Suprapubic skin (tissue), 4 donors: ENCODE measurements at regions not wholly inside any gene's neighbourhood (a gene's known extent, or its start where the extent isn't known, plus 50 kb on each side); places are given as distances from the start of the nearest gene placed in this dataset.
"Not testable (repeated sequence)": the region's sequence is repeated elsewhere in the genome, so short reads cannot be mapped to it uniquely, and the experiment has no call there.

Experiments used
- DNase-seq, 2 donors: peaks; one replicate each; pipeline ENCODE4 v3.0.0-alpha.2; 2019; ENCODE audit warnings: low spot score in 2 of 2
- H3K27ac ChIP-seq: fragments of 200-600 bp; sonication (generic); one replicate; pipeline ENCODE4 v1.5.1; 2019
- H3K27me3 ChIP-seq: fragments of 200-600 bp; sonication (generic); one replicate; pipeline ENCODE4 v1.5.1; 2019
- H3K36me3 ChIP-seq: fragments of 200-600 bp; sonication (generic); one replicate; pipeline ENCODE4 v1.5.1; 2019
- H3K4me1 ChIP-seq: fragments of 200-600 bp; sonication (generic); one replicate; pipeline ENCODE4 v1.5.1; 2019
- H3K4me3 ChIP-seq: fragments of 200-600 bp; sonication (generic); one replicate; pipeline ENCODE4 v1.5.1; 2019; ENCODE audit warnings: mild to moderate bottlenecking
- H3K9me3 ChIP-seq: fragments of 200-600 bp; sonication (generic); one replicate; pipeline ENCODE4 v1.5.1; 2019
- CTCF ChIP-seq, 2 donors: fragments of 200-600 bp in 1 of 2; fragments of 450-650 bp in 1 of 2; sonication (generic) in 1 of 2; IDR thresholded peaks; one replicate each; pipeline ENCODE4 v1.5.1; 2016 to 2019; ENCODE audit warnings: antibody characterized with exemption in 2 of 2, mild to moderate bottlenecking in 1 of 2, moderate library complexity in 1 of 2
- EP300 ChIP-seq: sonication (generic); formaldehyde crosslinking; IDR thresholded peaks from one replicate; pipeline ENCODE4 v1.6.1; 2017; ENCODE audit warnings: antibody characterized with exemption
- POLR2A ChIP-seq, 2 donors: fragments of 450-650 bp; IDR thresholded peaks; one replicate each; pipeline ENCODE4 v1.6.1; 2017; ENCODE audit warnings: antibody characterized with exemption in 2 of 2, mild to moderate bottlenecking in 2 of 2, moderate library complexity in 2 of 2
- POLR2AphosphoS5 ChIP-seq, 3 donors: sonication (generic); formaldehyde crosslinking; IDR thresholded peaks; one replicate each; pipeline ENCODE4 v1.6.1; 2017; ENCODE audit warnings: antibody characterized with exemption in 3 of 3
- WGBS: methylation state at CpG from one replicate; pipeline ENCODE4 v1.1.5; 2018; 5-methylcytosine and 5-hydroxymethylcytosine counted together

- 59% methylated on average over 3 of the region's 4 CpGs for WGBS
- DNase-seq = no peak
Observed at GRCh38 chr6:48389146-48390043, 278.4 kb upstream of the PTCHD4 start.

GRCh38 chr6:48388044-48388443 is 277.0 kb upstream of the PTCHD4 start:
- no peak overlapping the region for H3K27ac ChIP-seq
- 97% methylated on average over 2 of the region's 2 CpGs for whole genome bisulfite sequencing

More at GRCh38 chr6:48389146-48390043, 278.4 kb upstream of the PTCHD4 start:
- peaks cover 6% of the 10 kb centered on the region for H3K9me3 ChIP-seq
- H3K27me3 ChIP-seq = no peaks in the 10 kb centered on the region
- TF ChIP-seq CTCF (IDR thresholded peaks at IDR 0.05) = no peak
- H3K36me3 ChIP-seq = no peaks in the 10 kb centered on the region
- no peak overlapping the region for H3K27ac ChIP-seq
- H3K4me1 ChIP-seq = no peaks in the 10 kb centered on the region
- H3K4me3 ChIP-seq = no peak overlapping the region

GRCh38 chr6:48378884-48379407 is 267.9 kb upstream of the PTCHD4 start:
- no peaks in the 10 kb centered on the region for H3K36me3 ChIP-seq
- H3K27me3 ChIP-seq = no peaks in the 10 kb centered on the region
- no peaks in the 10 kb centered on the region for H3K4me1 ChIP-seq
- H3K27ac ChIP-seq = no peak overlapping the region
- DNase-seq = no peak
- no peak overlapping the region for H3K4me3 ChIP-seq
- TF ChIP-seq EP300 (no peak), CTCF (IDR thresholded peaks at IDR 0.05) (no peak), POLR2AphosphoS5 (IDR thresholded peaks at IDR 0.05) (no peak), POLR2A (IDR thresholded peaks at IDR 0.05) (no peak)
- H3K9me3 ChIP-seq = no peaks in the 10 kb centered on the region

More at GRCh38 chr6:48388044-48388443, 277.0 kb upstream of the PTCHD4 start:
- no peaks in the 10 kb centered on the region for H3K27me3 ChIP-seq
- H3K36me3 ChIP-seq = no peaks in the 10 kb centered on the region
- peaks cover 6% of the 10 kb centered on the region for H3K9me3 ChIP-seq
- no peak for DNase-seq
- H3K4me1 ChIP-seq = no peaks in the 10 kb centered on the region
- H3K4me3 ChIP-seq = no peak overlapping the region
- TF ChIP-seq POLR2A (IDR thresholded peaks at IDR 0.05) (no peak), POLR2AphosphoS5 (IDR thresholded peaks at IDR 0.05) (no peak), CTCF (IDR thresholded peaks at IDR 0.05) (no peak), EP300 (no peak)

GRCh38 chr6:48377115-48377514 is 266.1 kb upstream of the PTCHD4 start:
- no peak for TF ChIP-seq POLR2AphosphoS5 (IDR thresholded peaks at IDR 0.05)
- no peak for TF ChIP-seq POLR2A (IDR thresholded peaks at IDR 0.05)
- H3K9me3 ChIP-seq = no peaks in the 10 kb centered on the region
- WGBS = 82% methylated on average over 3 of the region's 3 CpGs
- no peaks in the 10 kb centered on the region for H3K36me3 ChIP-seq
- H3K4me3 ChIP-seq = no peak overlapping the region
- H3K27me3 ChIP-seq = no peaks in the 10 kb centered on the region
- no peaks in the 10 kb centered on the region for H3K4me1 ChIP-seq
- no peak overlapping the region for H3K27ac ChIP-seq
- no peak for DNase-seq

GRCh38 chr6:48371226-48371625 is 260.2 kb upstream of the PTCHD4 start:
- peak in 1 of 2 donors; percentile 76 for DNase-seq
- not testable (repeated sequence) for H3K36me3 ChIP-seq, H3K4me3 ChIP-seq, H3K27me3 ChIP-seq, H3K27ac ChIP-seq, H3K4me1 ChIP-seq, H3K9me3 ChIP-seq
- WGBS = 100% methylated on average over 4 of the region's 34 CpGs

GRCh38 chr6:48369100-48369499 is 258.1 kb upstream of the PTCHD4 start:
- DNase-seq = no peak
- Histone ChIP-seq H3K36me3 (no peaks in the 10 kb centered on the region), H3K9me3 (no peaks in the 10 kb centered on the region), H3K27ac (no peak overlapping the region), H3K4me3 (no peak overlapping the region), H3K27me3 (no peaks in the 10 kb centered on the region), H3K4me1 (no peaks in the 10 kb centered on the region)
- 98% methylated on average over 2 of the region's 2 CpGs for WGBS
- TF ChIP-seq EP300 (no peak), POLR2A (IDR thresholded peaks at IDR 0.05) (no peak), CTCF (IDR thresholded peaks at IDR 0.05) (no peak), POLR2AphosphoS5 (IDR thresholded peaks at IDR 0.05) (no peak)
